H9 (cell line): ENCODE measurements at regions not wholly inside any gene's neighbourhood (a gene's known extent, or its start where the extent isn't known, plus 50 kb on each side); places are given as distances from the start of the nearest gene placed in this dataset.

ENCODE experiments used
- DNase-seq: peaks from one replicate; pipeline ENCODE4 v3.0.0-alpha.2; 2017
- H2AFZ ChIP-seq: one replicate; pipeline ENCODE4 v1.6.1; 2013; ENCODE audit warnings: mild to moderate bottlenecking, low read length, control low read depth, moderate library complexity
- H2AK5ac ChIP-seq: 2 replicates; pipeline ENCODE4 v1.6.1; 2013; ENCODE audit warnings: low read length, control low read depth, mixed read lengths; ENCODE audit not compliant: insufficient read length
- H2BK120ac ChIP-seq: one replicate; pipeline ENCODE4 v1.6.1; 2013; ENCODE audit warnings: low read depth, mild to moderate bottlenecking, low read length, control low read depth, inconsistent platforms; ENCODE audit not compliant: poor library complexity, severe bottlenecking
- H2BK12ac ChIP-seq: 2 replicates; pipeline ENCODE4 v1.6.1; 2013; ENCODE audit warnings: low read length, control low read depth, mixed read lengths, low read depth; ENCODE audit not compliant: insufficient read length
- H2BK15ac ChIP-seq: 2 replicates; pipeline ENCODE4 v1.6.1; 2013; ENCODE audit warnings: low read depth, low read length, control low read depth
- H2BK20ac ChIP-seq: one replicate; pipeline ENCODE4 v1.6.1; 2013; ENCODE audit warnings: low read depth, mild to moderate bottlenecking, low read length, control low read depth, inconsistent platforms; ENCODE audit not compliant: poor library complexity, severe bottlenecking
- H2BK5ac ChIP-seq: 2 replicates; pipeline ENCODE4 v1.6.1; 2013; ENCODE audit warnings: low read length, control low read depth, mixed read lengths; ENCODE audit not compliant: insufficient read length
- H3K14ac ChIP-seq: 2 replicates; pipeline ENCODE4 v1.6.1; 2013; ENCODE audit warnings: low read length, control low read depth; ENCODE audit not compliant: insufficient read depth
- H3K18ac ChIP-seq: 2 replicates; pipeline ENCODE4 v1.6.1; 2013; ENCODE audit warnings: low read depth, mild to moderate bottlenecking, mixed read lengths, low read length, control low read depth; ENCODE audit not compliant: insufficient read length
- H3K23ac ChIP-seq: 2 replicates; pipeline ENCODE4 v1.6.1; 2013; ENCODE audit warnings: low read length, control low read depth, mixed read lengths, low read depth; ENCODE audit not compliant: insufficient read length
- H3K23me2 ChIP-seq: 2 replicates; pipeline ENCODE4 v1.6.1; 2013; ENCODE audit warnings: low read depth, mild to moderate bottlenecking, mixed read lengths, low read length, control low read depth; ENCODE audit not compliant: insufficient read length, poor library complexity, severe bottlenecking
- H3K27ac ChIP-seq: 2 replicates; pipeline ENCODE4 v1.5.1; 2013; ENCODE audit warnings: low read length, control low read depth, mixed read lengths, low read depth; ENCODE audit not compliant: insufficient read length
- H3K27me3 ChIP-seq: 2 replicates; pipeline ENCODE4 v1.6.1; 2013; ENCODE audit warnings: low read length, control low read depth, inconsistent platforms; ENCODE audit not compliant: insufficient read depth
- H3K4ac ChIP-seq: 2 replicates; pipeline ENCODE4 v1.6.1; 2013; ENCODE audit warnings: low read depth, mild to moderate bottlenecking, control low read depth, inconsistent platforms, low read length, moderate library complexity
- H3K4me1 ChIP-seq: 2 replicates; pipeline ENCODE4 v1.6.1; 2013; ENCODE audit warnings: low read length, control low read depth, inconsistent platforms; ENCODE audit not compliant: insufficient read depth
- H3K4me2 ChIP-seq: 2 replicates; pipeline ENCODE4 v1.6.1; 2013; ENCODE audit warnings: low read length, control low read depth, mixed read lengths; ENCODE audit not compliant: insufficient read length, insufficient read depth
- H3K56ac ChIP-seq: 2 replicates; pipeline ENCODE4 v1.6.1; 2013; ENCODE audit warnings: low read depth, mild to moderate bottlenecking, mixed read lengths, low read length, control low read depth; ENCODE audit not compliant: insufficient read length
- H3K79me1 ChIP-seq: 2 replicates; pipeline ENCODE4 v1.6.1; 2013; ENCODE audit warnings: low read depth, mild to moderate bottlenecking, moderate library complexity, low read length, control low read depth, inconsistent platforms; ENCODE audit not compliant: insufficient read depth, poor library complexity, severe bottlenecking
- H3K79me2 ChIP-seq: 2 replicates; pipeline ENCODE4 v1.6.1; 2013; ENCODE audit warnings: low read length, control low read depth, inconsistent platforms; ENCODE audit not compliant: insufficient read depth
- H3K9ac ChIP-seq: 2 replicates; pipeline ENCODE4 v1.6.1; 2013; ENCODE audit warnings: low read length, control low read depth, mixed read lengths; ENCODE audit not compliant: insufficient read length; ENCODE audit errors: extremely low read depth
- H3K9me3 ChIP-seq: one replicate; pipeline ENCODE4 v1.6.1; 2013; ENCODE audit warnings: low read depth, low read length, inconsistent platforms; ENCODE audit not compliant: control insufficient read depth
- H3T11ph ChIP-seq: one replicate; pipeline ENCODE4 v1.6.1; 2013; ENCODE audit warnings: mild to moderate bottlenecking, low read length, control low read depth, inconsistent platforms
- H4K20me1 ChIP-seq: one replicate; pipeline ENCODE4 v1.6.1; 2013; ENCODE audit not compliant: control insufficient read depth, insufficient read length, insufficient read depth
- H4K5ac ChIP-seq: 2 replicates; pipeline ENCODE4 v1.6.1; 2013; ENCODE audit warnings: low read depth, mild to moderate bottlenecking, mixed read lengths, low read length, control low read depth; ENCODE audit not compliant: insufficient read length
- H4K8ac ChIP-seq: replicated peaks from 2 replicates; pipeline ENCODE4 v1.6.1; 2013; ENCODE audit warnings: low read length, control low read depth, mixed read lengths, low read depth; ENCODE audit not compliant: insufficient read length
- H4K91ac ChIP-seq: 2 replicates; pipeline ENCODE4 v1.6.1; 2013; ENCODE audit warnings: low read depth, mild to moderate bottlenecking, moderate library complexity, mixed read lengths, low read length, control low read depth; ENCODE audit not compliant: insufficient read length
- H3K27ac Mint-ChIP-seq, 3 experiments: 2 replicates in 2 of 3; 3 replicates in 1 of 3; pipeline ENCODE4 v1.8.0; 2020 to 2021; ENCODE audit warnings: mixed read lengths in 3 of 3, mild to moderate bottlenecking in 1 of 3, moderate library complexity in 1 of 3
- H3K27me3 Mint-ChIP-seq: 2 replicates; pipeline ENCODE4 v1.8.0; 2021; ENCODE audit warnings: low read depth, mild to moderate bottlenecking, moderate library complexity, mixed read lengths
- H3K36me3 Mint-ChIP-seq, 3 experiments: 2 replicates in 2 of 3; 3 replicates in 1 of 3; pipeline ENCODE4 v1.8.0; 2020 to 2021; ENCODE audit warnings: low read depth in 3 of 3, mixed read lengths in 3 of 3; ENCODE audit not compliant: insufficient read depth in 1 of 3
- H3K4me1 Mint-ChIP-seq, 2 experiments: 2 replicates each; pipeline ENCODE4 v1.8.0; 2020; ENCODE audit warnings: mixed read lengths in 2 of 2
- H3K4me3 Mint-ChIP-seq, 2 experiments: 2 replicates in 1 of 2; 3 replicates in 1 of 2; pipeline ENCODE4 v1.8.0; 2020 to 2021; ENCODE audit warnings: mild to moderate bottlenecking in 2 of 2, mixed read lengths in 2 of 2, moderate library complexity in 1 of 2
- H3K9me3 Mint-ChIP-seq, 2 experiments: 2 replicates in 1 of 2; 3 replicates in 1 of 2; pipeline ENCODE4 v1.8.0; 2020; ENCODE audit warnings: mild to moderate bottlenecking in 2 of 2, mixed read lengths in 2 of 2, moderate library complexity in 1 of 2
- CTCF ChIP-seq: fragments of 200-600 bp; sonication (generic); conservative IDR thresholded peaks from 3 replicates; pipeline ENCODE4 v1.8.0; 2021; ENCODE audit warnings: antibody characterized with exemption, mild to moderate bottlenecking
- WGBS: extraction: QIAGEN DNeasy Blood & Tissue Kit; methylation state at CpG from one replicate; pipeline ENCODE4 v1.1.7; 2013; ENCODE audit warnings: missing lambda C conversion rate, low lambda C conversion rate, mixed read lengths; ENCODE audit not compliant: insufficient read length; ENCODE audit errors: extremely low coverage; 5-methylcytosine and 5-hydroxymethylcytosine counted together

GRCh38 chr1:53393325-53393792 lies 65.5 kb upstream of the LRP8 start:
- peak; percentile 88 for DNase-seq
- Histone ChIP-seq H4K20me1 (no peaks in the 10 kb centered on the region), H3K23ac (no peak overlapping the region), H2BK12ac (no peak overlapping the region), H2BK20ac (no peak overlapping the region), H3K4me2 (no peak overlapping the region), H3K23me2 (no peaks in the 10 kb centered on the region), H3K79me1 (no peaks in the 10 kb centered on the region), H3K18ac (no peak overlapping the region), H3K27me3 (no peaks in the 10 kb centered on the region), H3K4me1 (peaks cover 16% of the 10 kb centered on the region), H3K56ac (no peak overlapping the region), H3K9ac (no peak overlapping the region), H3K14ac (no peak overlapping the region), H2BK15ac (no peak overlapping the region), H3K79me2 (no peaks in the 10 kb centered on the region), H2AFZ (no peak overlapping the region), H4K91ac (no peak overlapping the region), H3K9me3 (no peaks in the 10 kb centered on the region), H3K27ac (no peak overlapping the region), H4K8ac (no peak overlapping the region), H3T11ph (no peak overlapping the region), H4K5ac (no peak overlapping the region), H2BK5ac (no peak overlapping the region), H3K4ac (no peak overlapping the region), H2BK120ac (no peak overlapping the region), H2AK5ac (no peak overlapping the region)
- Mint-ChIP-seq H3K27ac (peak overlapping the region in 2 of 3 experiments; percentile 32 to 49; a peak in 2 of 7 replicates), H3K27me3 (peaks cover 11% of the 10 kb centered on the region), H3K4me3 (no peak overlapping the region), H3K4me1 (peaks cover 50 to 55% of the 10 kb centered on the region in 2 experiments), H3K36me3 (0 out of 7 replicates have a peak, but pooled peaks cover 0 to under 1% (median 0%) of the 10 kb centered on the region in 3 experiments), H3K9me3 (peaks cover 0 to 2% of the 10 kb centered on the region in 2 experiments; a peak in 1 of 5 replicates)
- peak; percentile 98 for TF ChIP-seq CTCF
- no CpG with 5 or more reads among the region's 10 CpGs for WGBS
